HG03139 (cell line): ENCODE measurements at regions not wholly inside any gene's neighbourhood (a gene's known extent, or its start where the extent isn't known, plus 50 kb on each side); places are given as distances from the start of the nearest gene placed in this dataset.
"Not testable (repeated sequence)": the region's sequence is repeated elsewhere in the genome, so short reads cannot be mapped to it uniquely, and the experiment has no call there.

Experiments
- ATAC-seq: cut with Tn5 transposase; IDR thresholded peaks from one replicate; pipeline ENCODE4 v1.9.1; 2021; ENCODE audit not compliant: unreplicated experiment

DNA sequence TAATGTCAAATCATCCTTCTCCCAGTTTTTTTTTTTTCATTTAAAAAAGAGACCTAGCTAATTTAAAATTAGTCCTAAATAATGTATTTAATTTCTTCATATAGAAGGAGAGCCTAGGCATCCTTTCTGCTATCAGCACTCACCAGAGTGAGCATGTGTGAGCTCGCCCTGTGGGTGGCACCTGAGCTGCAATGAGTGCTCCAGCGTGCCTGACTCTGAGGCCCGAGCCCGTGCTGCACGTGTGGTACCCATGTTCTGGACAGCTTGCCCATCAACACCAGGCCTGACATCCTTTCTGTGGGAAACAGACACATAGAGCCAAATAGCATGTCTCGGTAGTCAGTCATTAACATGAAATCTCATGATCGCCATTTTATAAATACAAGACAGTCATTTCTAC is 381.4 kb downstream of the DTWD2 start:
- ATAC-seq = no peak

DNA sequence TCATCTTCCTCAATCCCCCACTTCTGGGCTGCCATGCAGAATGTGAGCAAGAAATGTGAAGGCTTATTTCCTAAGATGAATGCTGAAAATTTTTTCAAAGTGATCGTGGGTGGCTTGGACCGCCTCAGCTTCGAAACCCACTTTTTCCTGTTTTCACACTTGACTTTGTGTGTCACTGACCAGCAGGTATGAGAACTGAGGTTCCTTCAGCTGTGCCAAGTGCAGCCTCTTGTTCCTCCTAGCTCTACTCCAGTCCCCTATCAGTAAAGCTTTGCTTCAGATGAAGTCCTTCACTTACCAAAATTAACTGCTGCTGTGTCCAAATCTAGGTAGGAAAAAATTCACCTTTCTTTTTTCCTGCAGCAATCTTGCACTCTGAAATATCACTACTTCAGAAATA is 382.6 kb downstream of the DTWD2 start:
- ATAC-seq = no peak

DNA sequence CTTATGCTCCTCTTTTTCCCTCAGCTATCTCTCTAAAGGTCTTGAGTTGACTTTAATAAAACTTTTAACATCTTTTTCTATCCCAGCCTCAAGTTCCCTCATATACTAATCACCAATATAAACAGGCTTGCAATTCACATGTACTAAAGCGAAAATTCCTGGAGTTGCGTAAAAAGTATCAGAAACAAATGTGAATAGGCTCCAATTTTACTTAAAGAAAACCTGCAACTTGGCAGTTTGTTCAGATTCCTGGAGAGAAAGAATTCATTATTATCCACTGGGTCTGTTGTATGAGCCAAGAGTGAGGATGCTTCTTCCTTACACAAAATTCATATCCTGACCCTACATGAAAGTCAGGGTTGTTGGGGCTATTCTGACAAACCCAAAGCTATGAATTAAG is 384.2 kb downstream of the DTWD2 start:
- ATAC-seq = no peak

DNA sequence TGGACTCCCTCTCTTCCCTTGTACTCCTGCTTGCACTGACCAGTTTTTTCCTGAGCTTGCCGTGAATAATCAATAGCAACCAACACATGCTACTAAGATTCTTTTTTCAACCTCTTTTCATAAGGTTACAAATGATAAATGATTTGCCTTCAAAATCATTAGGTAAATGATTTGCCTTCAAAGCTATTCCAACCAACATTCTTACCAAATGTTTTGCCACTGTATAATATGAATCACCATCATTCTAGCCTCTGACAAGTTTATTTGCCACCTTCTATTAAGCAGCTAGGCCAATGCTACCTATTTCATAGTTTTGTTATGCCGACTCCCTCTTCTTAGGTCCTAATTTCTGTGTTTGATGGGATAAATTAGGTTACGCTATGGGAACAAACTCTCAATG is 385.1 kb downstream of the DTWD2 start:
- ATAC-seq = no peak

DNA sequence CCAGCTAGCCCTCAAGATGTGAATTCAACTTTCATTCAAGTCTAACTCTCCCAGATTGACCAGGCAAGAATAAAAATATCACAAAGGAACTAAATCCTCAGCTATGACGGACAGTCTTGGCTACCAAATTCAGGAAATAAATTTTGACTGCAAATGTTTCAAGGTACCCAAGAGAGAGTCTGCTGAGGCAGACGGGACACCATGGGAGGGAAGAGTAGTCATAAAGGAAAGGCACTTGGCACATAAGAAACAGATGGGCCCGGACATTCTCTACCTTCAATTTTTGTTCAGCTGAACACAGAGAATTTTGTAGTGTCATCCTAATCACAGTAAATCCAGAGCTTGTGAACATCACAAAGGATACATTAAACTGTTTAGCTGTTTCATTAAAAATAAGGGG is 390.0 kb downstream of the DTWD2 start:
- ATAC-seq = no peak

DNA sequence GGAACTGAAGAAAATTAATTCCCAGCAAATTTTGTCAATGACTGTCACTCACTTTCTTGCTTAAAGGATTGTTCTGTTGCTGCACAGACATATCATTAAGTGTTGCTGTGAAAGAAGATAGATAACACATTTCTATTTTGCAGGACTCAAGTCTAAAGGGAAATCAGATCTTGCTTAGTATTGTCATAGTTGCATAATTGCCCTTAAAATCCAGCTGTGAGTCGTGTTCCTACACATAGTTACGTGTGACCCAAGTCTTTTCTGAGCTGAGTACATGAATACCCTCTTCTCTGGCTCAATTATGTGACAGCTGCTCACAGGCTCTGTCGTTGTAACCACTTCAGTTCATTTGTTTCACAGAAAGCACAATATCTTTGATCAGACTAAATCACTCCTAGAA is 390.8 kb downstream of the DTWD2 start:
- ATAC-seq = no peak

DNA sequence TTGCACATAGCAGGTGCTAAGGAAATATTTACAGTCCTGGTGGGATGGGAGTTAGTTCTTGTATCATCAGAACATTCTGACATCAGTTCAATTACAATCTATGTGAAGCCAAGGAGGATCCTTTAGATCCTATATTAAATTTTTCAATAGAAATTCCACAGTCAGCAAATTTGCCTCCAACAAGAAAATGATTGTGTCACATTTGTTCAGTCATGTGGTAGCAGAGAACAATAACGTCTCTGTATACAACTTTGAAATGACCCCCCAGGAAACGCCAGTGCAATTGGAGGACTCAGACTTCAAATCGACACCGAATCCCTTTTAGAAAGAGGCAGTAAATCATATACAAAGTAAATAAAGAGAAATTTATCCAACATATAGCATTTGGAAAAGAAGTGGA is 392.1 kb downstream of the DTWD2 start:
- no peak for ATAC-seq

DNA sequence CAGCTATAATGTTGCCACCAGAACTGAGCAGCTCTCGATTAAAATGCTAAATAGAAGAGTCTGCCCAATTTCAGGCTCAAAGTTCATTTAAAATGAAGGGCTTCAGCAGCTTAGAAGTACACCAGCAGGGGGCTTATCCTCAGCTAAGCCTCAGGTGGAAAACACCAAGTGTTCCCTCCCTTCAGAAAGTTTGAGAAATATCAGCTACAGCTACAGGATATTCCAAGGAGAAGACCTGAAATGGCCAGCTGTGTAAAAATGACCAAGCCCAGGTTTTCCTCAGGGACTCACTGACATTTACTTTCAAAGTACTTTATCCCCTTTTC is 395.4 kb downstream of the DTWD2 start:
- no peak for ATAC-seq

DNA sequence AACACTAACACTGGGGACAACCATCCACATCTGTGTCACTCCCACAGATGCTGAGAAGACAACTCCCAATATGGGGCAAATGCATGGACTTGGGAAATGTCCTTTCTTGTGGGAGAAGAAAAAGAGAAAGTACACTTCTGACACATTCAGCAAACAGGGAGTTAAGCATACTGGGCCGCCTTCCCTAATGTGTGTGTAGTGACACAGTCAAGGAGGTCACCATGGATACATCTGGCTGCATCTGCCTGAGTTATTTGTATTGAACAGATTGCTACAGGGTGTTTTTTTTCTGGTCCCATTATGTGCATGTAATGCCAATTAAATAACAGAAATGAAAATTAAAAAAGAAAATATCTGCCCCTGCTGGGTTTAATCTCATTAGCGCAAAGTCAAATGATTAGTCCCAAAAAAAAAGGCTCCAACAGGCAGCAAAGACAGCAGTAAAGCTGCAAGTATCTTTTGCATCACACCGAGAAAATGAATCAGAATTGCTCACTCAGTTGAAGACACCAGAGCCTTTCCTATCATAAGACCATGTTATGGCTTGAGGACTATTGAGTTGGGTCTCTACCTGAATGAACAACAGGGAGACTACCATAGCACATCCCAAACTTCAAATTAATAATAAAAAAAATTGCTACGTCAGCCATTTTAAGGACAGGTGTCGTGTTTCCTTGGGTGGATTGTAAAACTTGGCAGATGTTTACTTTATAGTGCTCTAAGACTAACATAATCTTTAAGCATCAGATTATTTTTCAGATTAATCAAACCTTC is 395.9 kb downstream of the DTWD2 start:
- no peak for ATAC-seq

DNA sequence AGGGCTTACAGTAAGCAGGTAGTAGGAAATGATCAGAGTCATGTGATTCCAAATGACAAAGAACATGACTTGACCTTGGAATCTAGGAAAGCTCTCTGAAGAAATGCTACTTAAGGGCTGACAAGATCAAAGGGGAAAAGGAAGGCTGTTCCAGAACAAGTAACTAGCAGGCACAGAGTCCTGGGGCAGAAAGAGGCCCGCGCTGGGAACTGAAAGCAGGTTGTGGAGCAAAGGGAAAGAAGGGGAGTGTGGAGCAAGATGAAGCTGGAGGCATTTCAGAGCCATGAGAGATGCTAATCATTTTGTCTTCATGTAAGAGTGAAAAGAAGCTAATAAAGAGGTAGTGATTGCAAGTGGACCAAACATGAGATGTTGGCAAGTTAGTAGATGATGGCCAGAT is 397.5 kb downstream of the DTWD2 start:
- ATAC-seq = no peak

DNA sequence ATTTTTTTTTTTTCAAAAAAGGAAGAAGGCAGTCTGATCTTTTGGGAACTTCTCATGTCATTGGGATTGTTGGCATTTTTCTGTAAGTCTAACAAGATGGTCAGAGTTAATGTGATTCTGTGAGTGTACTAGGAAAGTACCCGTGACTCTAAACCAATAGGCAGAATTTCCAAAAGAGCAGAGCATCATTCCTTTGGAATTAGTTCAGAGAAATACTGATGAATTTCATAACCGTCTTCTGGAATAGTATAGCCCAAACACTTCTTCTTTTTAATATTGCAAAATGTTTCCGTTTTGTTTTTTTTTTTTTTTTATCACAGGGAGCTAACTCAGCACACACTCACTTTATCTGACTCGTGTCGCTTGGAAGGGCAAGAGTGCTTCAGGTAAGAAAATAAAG is 407.4 kb downstream of the DTWD2 start:
- no peak for ATAC-seq

DNA sequence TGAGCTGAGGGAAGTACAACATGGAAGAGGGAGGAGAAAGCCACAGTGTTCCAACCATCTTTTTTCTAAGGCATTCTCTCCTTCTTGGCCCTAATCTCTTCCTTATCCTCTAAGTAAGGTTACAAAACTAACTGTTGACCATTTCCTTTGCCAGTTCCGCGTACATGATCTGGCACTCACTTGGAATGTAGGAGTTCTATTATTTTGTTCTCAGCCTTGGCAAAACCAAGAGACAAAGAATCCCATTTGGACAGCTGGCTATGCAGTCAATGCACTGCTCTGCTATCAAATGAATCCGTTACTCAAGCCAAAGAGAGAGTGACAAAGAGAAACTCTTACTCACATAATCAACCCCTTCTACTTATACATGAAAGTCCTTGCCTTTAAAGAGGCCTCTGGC is 410.3 kb downstream of the DTWD2 start:
- ATAC-seq = no peak

DNA sequence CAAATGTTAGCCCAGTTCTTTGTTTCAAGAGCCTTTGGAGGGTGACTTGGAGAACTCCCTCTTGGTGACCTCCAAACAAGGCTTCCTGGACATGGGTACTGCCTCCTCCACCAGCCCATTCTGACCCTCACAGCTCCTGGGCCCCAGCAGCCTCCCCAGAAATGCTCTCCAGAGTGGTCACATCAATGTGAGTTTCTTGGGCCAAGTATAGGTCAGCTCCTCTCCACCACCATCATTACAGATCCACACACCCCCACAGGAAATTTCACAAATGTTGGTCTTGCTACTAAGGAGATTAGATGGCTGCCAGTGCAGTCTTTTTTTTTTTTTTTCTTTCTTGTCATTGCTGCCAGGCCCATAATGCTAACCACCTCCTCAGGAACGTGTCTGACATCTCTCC is 410.7 kb downstream of the DTWD2 start:
- ATAC-seq = no peak

DNA sequence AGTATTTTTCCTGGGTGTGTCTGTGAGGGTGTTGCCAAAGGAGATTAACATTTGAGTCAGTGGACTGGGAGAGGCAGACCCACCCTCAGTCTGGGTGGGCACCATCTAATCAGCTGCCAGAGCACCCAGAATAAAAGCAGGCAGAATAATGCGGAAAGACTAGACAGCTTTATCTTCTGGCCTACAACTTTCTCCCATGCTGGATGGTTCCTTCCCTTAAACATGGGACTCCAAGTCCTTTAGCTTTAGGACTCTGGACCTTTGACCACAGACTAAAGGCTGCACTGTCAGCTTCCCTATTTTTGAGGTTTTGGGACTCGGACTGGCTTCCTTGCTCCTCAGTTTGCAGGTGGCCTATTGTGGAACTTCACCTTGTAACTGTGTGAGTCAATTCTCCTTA is 418.1 kb downstream of the DTWD2 start:
- not testable (repeated sequence) for ATAC-seq

DNA sequence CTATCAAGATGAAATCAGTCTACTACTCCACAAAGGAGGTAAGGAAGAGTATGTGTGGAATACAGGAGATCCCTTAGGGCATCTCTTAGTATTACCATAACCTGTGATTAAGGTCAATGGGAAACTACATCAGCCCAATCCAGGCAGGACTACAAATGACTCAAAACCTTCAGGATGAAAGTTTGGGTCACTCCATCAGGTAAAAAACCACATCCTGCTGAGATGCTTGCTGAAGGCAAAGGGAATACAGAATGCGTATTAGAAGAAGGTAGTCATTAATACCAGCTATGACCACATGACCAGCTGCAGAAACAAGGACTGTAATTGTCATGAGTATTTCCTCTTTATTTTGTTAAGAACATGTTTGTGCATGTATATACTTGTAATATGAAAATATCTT is 418.8 kb downstream of the DTWD2 start:
- ATAC-seq = not testable (repeated sequence)

DNA sequence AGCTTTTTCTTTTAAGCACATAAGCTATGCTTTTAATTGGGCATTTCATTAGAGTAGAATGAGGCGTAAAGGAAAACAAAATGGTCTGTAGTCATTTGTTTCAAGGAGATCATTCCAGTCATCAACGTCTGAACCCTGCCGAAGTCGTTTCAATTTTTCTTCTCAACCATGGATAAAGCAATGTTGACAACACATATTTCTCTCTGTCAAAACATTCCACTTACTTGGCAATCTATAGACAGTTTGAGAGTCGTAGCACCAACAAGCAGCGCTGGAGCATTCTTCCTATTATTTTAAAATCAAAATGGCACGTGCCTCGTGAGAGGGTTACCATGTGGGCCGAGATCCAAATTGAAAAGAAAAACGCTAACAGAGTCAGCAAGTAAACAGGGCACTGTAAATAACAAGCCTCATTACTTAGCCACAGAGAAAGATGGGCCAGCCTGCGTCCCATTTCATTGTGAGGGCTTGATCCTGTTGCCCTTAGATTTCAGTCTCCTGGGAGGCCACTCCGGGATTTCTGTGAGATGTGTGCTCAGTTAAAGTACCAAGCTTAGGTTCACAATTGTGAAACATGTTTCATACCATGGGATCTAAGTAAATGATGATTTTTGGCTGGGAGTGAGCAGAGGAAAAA is 422.9 kb downstream of the DTWD2 start:
- ATAC-seq = no peak

DNA sequence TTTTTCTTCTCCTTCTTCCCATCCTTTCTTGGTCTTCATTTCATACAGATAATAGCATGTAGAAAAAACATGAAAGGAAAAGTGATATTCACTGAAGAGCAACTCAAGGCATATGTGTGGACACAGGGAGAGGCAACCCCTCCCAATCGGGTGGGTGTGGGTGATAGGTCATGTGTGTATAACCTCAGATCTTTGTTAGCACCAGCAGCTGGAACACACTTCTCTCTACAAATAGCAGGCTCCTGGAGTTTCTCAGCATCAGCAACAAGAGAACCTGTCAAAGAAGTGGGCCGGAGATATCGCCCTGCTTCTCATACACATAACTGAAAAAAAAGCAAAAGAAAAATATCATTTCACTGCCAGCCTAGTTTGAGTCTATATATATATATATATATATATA is 426.4 kb downstream of the DTWD2 start:
- ATAC-seq = no peak

DNA sequence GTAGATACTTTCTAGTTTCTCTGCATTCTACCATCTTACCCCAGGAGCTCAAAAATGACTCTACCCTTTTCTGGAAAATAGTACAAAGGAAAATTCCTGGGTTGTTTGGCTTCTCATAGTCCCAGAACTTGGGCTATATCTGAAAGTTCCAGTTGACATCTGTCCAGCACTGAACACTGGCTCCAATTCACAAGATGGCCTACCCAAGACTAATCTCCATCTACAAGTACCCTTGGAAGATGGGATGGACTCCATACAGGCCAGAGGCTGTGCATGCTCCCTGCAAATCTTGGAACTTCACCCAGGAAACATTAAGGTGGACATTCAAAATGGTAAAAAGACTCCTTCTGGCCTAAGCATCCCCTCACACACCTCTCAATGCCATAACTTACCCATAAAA is 427.1 kb downstream of the DTWD2 start:
- ATAC-seq = no peak

DNA sequence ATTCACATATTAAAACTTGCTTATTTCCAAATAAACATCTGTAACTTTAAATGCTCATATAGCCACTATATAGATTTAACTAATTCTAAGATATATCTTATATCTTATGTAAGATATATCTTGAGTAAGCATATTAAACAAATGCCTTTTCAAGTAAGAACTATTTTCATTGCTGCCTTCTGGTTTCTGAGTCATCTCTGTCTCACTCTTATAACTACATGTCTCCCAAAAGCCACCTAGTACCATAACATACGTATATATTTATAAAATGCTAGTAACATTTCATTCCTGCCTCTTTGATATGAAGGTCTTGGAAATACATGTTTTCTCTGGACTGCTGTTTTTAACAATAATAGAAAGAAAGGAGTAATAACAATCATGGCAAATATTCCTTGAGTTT is 429.5 kb downstream of the DTWD2 start:
- ATAC-seq = no peak

DNA sequence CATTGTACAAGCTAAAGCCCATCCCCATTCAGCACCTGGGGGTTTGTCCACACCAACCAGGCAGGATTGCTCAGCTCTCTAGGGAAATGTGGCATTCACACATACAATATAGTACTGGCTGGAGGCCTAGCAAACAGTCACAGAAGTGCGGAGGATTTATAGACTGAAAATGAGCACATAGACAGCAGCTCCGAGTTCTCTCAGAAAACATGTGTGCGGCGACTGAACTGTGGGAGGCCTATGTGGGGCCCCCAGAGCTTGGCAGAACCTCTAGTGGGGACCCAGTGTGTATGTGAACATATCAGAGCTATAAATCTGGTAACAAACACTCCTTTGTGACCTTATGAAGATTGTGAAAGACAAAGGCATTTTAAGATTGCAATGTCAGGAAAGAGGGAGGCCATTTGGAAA is 431.1 kb downstream of the DTWD2 start:
- no peak for ATAC-seq

DNA sequence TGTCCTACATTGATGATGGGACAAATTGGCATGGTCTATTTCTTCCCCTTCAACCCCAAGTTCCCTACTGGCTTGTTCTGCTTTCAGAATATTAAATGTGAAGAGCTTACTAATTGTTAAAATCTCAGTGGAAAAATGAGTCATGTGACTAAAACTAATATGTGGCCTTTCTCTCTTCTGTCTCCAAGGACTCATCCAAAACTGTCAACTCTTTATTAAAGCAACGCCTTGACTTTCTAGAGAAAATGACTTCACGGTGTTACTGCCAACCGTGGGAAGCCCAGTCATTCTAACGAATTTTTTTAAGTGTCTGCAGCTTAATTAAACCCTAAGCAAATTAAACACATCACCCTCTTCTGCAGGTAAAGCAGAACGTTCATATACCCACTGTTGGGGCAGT is 431.6 kb downstream of the DTWD2 start:
- ATAC-seq = no peak

DNA sequence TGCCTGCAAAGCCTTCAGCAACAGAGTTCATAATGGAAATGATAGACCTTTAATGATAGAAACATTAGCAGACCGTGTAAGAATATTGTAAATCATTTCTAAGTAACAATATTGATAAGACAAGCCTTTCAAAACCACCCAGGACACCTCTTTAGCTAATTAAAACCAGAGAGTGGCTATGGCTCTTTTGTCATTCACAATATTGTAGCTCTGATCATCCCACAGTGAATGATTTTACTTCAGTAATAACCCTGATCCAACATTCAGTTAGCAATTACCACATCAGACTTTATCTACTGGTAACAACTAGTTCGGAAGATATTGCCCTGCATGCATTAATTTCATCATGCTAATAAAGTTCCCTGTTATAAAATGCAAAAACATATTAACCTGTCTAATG is 432.6 kb downstream of the DTWD2 start:
- no peak for ATAC-seq

DNA sequence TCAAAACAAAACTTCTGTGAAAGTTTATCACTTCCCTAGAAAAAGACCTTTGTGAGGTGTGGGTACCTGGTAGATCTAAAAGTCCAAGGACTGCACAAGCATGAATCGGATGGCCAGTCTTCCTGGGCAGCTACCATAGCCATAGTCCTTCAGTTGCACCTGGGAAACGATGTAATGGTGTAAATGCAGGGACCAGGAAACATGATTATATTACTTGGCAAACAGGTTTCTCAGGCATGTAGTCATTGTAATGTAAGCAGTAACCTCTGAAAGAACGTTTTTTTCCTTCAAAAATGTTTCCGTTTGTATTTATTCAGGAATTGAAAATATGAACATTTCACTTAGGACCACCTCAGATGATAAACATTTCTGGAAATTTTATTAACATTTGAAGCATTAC is 433.4 kb downstream of the DTWD2 start:
- ATAC-seq = no peak
